ENCODE measurements at regions not wholly inside any gene's neighbourhood (a gene's known extent, or its start where the extent isn't known, plus 50 kb on each side); places are given as distances from the start of the nearest gene placed in this dataset.

GRCh38 chr6:122075917-122076316 lies 323.5 kb upstream of the HSF2 start:
- TF ChIP-seq, protein P1, sequence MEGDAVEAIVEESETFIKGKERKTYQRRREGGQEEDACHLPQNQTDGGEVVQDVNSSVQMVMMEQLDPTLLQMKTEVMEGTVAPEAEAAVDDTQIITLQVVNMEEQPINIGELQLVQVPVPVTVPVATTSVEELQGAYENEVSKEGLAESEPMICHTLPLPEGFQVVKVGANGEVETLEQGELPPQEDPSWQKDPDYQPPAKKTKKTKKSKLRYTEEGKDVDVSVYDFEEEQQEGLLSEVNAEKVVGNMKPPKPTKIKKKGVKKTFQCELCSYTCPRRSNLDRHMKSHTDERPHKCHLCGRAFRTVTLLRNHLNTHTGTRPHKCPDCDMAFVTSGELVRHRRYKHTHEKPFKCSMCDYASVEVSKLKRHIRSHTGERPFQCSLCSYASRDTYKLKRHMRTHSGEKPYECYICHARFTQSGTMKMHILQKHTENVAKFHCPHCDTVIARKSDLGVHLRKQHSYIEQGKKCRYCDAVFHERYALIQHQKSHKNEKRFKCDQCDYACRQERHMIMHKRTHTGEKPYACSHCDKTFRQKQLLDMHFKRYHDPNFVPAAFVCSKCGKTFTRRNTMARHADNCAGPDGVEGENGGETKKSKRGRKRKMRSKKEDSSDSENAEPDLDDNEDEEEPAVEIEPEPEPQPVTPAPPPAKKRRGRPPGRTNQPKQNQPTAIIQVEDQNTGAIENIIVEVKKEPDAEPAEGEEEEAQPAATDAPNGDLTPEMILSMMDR (IDR thresholded peaks at IDR 0.05; ENCODE audit: insufficient read depth, low read length), result no peak
- TF ChIP-seq SPI1 (IDR thresholded peaks at IDR 0.05; ENCODE audit: borderline replicate concordance, low read depth) (no peak), POLR2AphosphoS5 (IDR thresholded peaks at IDR 0.05; ENCODE audit: low read depth) (no peak)
- TF ChIP-seq, protein P2, sequence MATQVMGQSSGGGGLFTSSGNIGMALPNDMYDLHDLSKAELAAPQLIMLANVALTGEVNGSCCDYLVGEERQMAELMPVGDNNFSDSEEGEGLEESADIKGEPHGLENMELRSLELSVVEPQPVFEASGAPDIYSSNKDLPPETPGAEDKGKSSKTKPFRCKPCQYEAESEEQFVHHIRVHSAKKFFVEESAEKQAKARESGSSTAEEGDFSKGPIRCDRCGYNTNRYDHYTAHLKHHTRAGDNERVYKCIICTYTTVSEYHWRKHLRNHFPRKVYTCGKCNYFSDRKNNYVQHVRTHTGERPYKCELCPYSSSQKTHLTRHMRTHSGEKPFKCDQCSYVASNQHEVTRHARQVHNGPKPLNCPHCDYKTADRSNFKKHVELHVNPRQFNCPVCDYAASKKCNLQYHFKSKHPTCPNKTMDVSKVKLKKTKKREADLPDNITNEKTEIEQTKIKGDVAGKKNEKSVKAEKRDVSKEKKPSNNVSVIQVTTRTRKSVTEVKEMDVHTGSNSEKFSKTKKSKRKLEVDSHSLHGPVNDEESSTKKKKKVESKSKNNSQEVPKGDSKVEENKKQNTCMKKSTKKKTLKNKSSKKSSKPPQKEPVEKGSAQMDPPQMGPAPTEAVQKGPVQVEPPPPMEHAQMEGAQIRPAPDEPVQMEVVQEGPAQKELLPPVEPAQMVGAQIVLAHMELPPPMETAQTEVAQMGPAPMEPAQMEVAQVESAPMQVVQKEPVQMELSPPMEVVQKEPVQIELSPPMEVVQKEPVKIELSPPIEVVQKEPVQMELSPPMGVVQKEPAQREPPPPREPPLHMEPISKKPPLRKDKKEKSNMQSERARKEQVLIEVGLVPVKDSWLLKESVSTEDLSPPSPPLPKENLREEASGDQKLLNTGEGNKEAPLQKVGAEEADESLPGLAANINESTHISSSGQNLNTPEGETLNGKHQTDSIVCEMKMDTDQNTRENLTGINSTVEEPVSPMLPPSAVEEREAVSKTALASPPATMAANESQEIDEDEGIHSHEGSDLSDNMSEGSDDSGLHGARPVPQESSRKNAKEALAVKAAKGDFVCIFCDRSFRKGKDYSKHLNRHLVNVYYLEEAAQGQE (IDR thresholded peaks at IDR 0.05; ENCODE audit: insufficient replicate concordance, low read depth), result no peak
